Omental fat pad (tissue), 3 donors: ENCODE measurements at regions not wholly inside any gene's neighbourhood (a gene's known extent, or its start where the extent isn't known, plus 50 kb on each side); places are given as distances from the start of the nearest gene placed in this dataset.

Source experiments
- ATAC-seq: fragments of 150-250 bp; one replicate; pipeline ENCODE4 v1.9.1; 2016; ENCODE audit warnings: mild to moderate bottlenecking, moderate library complexity; ENCODE audit not compliant: low FRiP score
- DNase-seq: peaks from one replicate; pipeline ENCODE4 v3.0.0-alpha.2; 2019; ENCODE audit warnings: low spot score
- TF ChIP-seq, protein P1 (sequence below), 3 donors: fragments of 450-650 bp; IDR thresholded peaks; one replicate each; pipeline ENCODE4 v1.5.1; 2016 to 2017; ENCODE audit warnings: antibody characterized with exemption in 3 of 3, mild to moderate bottlenecking in 3 of 3, moderate library complexity in 2 of 3

- DNase-seq (no peak), ATAC-seq (no peak)
- TF ChIP-seq, protein P1, sequence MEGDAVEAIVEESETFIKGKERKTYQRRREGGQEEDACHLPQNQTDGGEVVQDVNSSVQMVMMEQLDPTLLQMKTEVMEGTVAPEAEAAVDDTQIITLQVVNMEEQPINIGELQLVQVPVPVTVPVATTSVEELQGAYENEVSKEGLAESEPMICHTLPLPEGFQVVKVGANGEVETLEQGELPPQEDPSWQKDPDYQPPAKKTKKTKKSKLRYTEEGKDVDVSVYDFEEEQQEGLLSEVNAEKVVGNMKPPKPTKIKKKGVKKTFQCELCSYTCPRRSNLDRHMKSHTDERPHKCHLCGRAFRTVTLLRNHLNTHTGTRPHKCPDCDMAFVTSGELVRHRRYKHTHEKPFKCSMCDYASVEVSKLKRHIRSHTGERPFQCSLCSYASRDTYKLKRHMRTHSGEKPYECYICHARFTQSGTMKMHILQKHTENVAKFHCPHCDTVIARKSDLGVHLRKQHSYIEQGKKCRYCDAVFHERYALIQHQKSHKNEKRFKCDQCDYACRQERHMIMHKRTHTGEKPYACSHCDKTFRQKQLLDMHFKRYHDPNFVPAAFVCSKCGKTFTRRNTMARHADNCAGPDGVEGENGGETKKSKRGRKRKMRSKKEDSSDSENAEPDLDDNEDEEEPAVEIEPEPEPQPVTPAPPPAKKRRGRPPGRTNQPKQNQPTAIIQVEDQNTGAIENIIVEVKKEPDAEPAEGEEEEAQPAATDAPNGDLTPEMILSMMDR (IDR thresholded peaks at IDR 0.05), result no peak
Observed at GRCh38 chr7:24341691-24342413, 57.9 kb downstream of the NPY start.

DNA sequence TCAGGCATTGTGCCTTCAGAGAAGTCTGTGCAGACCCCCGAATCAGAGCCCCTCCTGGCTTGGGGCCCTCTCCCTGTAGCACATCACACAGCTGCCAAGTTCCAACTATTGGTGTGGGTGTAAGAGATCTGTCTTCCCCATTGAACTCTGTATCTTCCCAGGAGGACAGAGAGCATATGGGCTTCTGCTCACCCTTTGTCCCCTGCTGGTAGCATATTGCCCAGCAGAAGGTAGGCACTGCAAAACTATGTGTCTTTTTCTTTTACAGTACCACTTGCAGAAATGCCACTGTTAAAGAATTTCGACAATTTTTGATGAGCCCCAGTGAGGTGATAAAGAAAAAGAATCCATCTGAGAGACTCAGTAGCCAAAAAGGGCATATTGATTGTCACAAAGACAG is 59.6 kb downstream of the NPY start:
- DNase-seq, result no peak

GRCh38 chr7:24346129-24346528 is 62.1 kb downstream of the NPY start:
- TF ChIP-seq, protein P1 (IDR thresholded peaks at IDR 0.05), result no peak
- ATAC-seq (no peak), DNase-seq (no peak)

More for the DNA sequence above, 59.6 kb downstream of the NPY start:
- TF ChIP-seq, protein P1 (IDR thresholded peaks at IDR 0.05), result no peak
- ATAC-seq, result no peak

- TF ChIP-seq, protein P1 (IDR thresholded peaks at IDR 0.05), result no peak
- DNase-seq, result no peak
Observed at GRCh38 chr7:24346716-24347115, 62.7 kb downstream of the NPY start.

DNA sequence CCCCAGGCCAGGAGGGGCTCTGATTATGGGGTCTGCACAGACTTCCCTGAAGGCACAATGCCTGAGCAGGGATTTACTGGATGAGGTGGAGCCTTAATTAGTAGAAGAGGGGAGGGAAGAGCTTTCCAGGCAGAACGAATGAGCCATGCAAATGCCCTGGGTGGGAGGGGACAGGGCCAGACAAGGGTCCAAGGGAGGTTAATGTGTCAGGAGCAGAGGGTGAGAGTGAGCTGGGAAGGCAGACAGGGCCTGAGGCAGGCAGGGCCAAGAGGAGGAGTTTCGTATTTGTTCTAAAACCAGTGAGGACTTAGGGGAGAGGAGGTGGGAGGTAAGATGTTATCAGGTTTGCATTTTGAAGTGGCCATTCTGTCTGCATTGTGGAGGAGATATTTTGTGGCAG is 65.3 kb downstream of the NPY start:
- TF ChIP-seq, protein P1 (IDR thresholded peaks at IDR 0.05), result no peak
- ATAC-seq (no peak), DNase-seq (no peak)

More at GRCh38 chr7:24346716-24347115, 62.7 kb downstream of the NPY start:
- no peak for ATAC-seq

GRCh38 chr7:24354456-24354855 is 70.5 kb downstream of the NPY start:
- DNase-seq (no peak), ATAC-seq (no peak)
- TF ChIP-seq, protein P1 (IDR thresholded peaks at IDR 0.05), result no peak

- no peak for ATAC-seq
- TF ChIP-seq, protein P1 (IDR thresholded peaks at IDR 0.05), result no peak
- no peak for DNase-seq
Observed at GRCh38 chr7:24356718-24357386, 72.9 kb downstream of the NPY start.
